Epithelial cell of esophagus (primary cell): ENCODE measurements at regions not wholly inside any gene's neighbourhood (a gene's known extent, or its start where the extent isn't known, plus 50 kb on each side); places are given as distances from the start of the nearest gene placed in this dataset.
A peak's percentile ranks its signal among the peaks of the same experiment; 100 is the strongest.

Experiments used
- DNase-seq: peaks from one replicate; pipeline ENCODE4 v3.0.0; 2010; ENCODE audit warnings: low read depth
- H3K4me3 ChIP-seq: 2 replicates; pipeline ENCODE4 v1.5.1; 2011; ENCODE audit warnings: mild to moderate bottlenecking, low read length, control low read depth
- TF ChIP-seq, protein P1 (sequence below): IDR thresholded peaks from 2 replicates; pipeline ENCODE4 v1.5.1; 2011; ENCODE audit warnings: low read depth, mild to moderate bottlenecking, low read length, control low read depth, inconsistent platforms; ENCODE audit not compliant: insufficient read depth; ENCODE audit errors: missing control alignments

DNA sequence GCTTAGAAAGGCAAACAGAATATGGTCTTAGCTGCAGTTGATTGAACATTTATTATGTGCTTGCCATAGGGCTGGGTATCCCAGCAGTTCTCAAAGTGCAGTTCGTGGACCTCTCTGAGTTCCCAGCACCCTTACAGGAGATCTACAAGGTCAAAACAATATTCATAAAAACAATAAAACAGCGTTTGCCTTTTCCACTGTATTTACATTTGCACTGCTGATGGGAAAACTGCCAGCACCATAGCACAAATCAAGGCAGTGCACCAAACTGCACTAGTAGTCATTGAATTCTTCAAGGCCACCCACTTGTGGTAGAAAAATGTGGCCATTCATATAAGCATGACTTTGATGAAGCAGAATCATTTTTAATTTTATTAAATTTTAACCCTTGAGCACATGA lies 128.1 kb downstream of the CCDC34 start:
- H3K4me3 ChIP-seq = no peak overlapping the region
- DNase-seq = no peak
- TF ChIP-seq, protein P1, sequence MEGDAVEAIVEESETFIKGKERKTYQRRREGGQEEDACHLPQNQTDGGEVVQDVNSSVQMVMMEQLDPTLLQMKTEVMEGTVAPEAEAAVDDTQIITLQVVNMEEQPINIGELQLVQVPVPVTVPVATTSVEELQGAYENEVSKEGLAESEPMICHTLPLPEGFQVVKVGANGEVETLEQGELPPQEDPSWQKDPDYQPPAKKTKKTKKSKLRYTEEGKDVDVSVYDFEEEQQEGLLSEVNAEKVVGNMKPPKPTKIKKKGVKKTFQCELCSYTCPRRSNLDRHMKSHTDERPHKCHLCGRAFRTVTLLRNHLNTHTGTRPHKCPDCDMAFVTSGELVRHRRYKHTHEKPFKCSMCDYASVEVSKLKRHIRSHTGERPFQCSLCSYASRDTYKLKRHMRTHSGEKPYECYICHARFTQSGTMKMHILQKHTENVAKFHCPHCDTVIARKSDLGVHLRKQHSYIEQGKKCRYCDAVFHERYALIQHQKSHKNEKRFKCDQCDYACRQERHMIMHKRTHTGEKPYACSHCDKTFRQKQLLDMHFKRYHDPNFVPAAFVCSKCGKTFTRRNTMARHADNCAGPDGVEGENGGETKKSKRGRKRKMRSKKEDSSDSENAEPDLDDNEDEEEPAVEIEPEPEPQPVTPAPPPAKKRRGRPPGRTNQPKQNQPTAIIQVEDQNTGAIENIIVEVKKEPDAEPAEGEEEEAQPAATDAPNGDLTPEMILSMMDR = no peak

DNA sequence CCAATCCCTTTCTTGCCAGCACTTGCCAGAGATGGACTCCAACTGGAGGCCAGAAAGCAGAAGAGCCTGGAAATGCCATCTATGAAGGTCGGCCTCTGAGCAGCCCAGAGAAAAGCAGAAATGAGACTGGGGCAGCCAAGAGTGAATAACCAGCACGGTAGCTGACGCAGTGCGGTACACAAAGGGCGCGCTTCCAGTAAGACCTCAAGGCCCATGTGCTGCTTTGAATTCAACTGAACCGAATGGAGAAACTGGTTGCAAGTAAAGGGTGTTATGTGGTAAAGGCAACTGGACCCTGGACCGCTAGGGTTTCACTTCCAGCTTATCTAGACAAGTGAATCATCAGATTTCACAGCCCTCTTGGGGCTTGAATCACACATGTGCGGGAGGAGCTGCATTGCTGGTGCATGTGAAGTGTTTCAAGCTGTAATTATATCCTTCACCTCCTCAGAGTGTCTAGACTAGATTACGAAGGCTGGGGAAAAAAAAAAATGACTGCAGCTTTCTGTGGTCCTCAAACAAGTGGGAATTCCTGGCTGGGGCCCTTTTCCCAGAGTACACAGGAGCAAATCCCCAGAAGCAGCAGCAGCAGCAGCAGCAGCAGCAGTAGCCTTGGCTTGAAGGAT lies 128.9 kb downstream of the CCDC34 start:
- no peak overlapping the region for H3K4me3 ChIP-seq
- TF ChIP-seq, protein P1 = peak; percentile 12
- DNase-seq = peak; percentile 83

DNA sequence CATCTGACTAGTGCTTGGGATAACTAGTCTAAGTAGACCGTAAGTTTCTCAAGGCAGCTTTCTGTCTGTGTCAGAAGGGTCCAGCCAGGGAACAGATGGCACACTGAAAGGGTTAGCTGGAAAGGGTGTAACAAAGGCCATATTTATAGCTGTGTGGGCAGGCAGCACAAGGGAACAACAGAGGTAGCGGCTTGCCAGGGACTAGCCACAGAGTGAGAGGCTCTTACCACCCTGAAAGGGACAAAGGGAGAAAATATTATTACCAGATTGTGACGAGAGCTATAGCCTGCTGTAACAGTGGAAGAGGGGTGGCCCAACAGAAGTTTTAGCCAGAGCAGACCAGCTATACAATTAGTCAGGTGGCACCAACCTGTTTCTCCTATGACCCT lies 129.4 kb downstream of the CCDC34 start:
- DNase-seq = no peak
- TF ChIP-seq, protein P1 = no peak
- no peak overlapping the region for H3K4me3 ChIP-seq

DNA sequence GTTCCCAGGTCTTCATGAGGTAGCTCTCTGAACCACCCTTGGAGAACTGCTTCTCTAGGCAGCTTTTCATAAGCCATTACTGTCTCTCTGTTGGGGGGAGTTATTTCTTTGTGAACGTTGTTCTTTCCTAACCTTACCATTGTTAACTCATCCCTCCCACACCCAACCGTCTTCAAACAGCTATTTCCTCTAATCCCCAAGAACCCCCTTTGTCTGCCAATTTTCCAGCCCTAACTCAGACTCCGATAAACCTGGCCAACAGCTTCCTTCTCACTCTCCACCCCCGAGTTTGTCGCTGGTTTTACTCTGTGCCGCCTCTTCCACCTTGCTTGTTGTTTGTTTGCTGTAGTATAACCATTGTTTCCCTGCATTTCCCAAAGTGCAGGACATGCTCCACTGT lies 131.5 kb downstream of the CCDC34 start:
- H3K4me3 ChIP-seq = no peak overlapping the region
- TF ChIP-seq, protein P1 = no peak
- no peak for DNase-seq

DNA sequence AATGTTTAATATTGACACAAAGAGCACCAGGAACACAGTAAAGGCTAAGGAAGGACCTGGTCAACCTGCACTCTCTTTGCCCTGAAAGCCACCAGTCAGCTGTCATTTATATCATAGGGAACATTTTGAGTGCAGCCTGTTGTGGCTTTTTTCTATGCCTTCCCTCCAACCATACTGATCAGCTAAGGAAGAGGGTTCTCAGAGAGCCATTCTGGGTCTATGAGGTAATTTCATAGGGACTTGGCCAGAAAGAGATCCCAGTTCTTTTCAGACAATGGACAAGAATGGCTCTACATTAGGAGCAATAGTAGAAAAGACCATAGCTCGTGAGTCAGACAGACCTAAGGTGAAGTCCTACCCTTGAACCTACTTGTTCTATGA lies 132.8 kb downstream of the CCDC34 start:
- TF ChIP-seq, protein P1 = no peak
- no peak overlapping the region for H3K4me3 ChIP-seq
- no peak for DNase-seq

DNA sequence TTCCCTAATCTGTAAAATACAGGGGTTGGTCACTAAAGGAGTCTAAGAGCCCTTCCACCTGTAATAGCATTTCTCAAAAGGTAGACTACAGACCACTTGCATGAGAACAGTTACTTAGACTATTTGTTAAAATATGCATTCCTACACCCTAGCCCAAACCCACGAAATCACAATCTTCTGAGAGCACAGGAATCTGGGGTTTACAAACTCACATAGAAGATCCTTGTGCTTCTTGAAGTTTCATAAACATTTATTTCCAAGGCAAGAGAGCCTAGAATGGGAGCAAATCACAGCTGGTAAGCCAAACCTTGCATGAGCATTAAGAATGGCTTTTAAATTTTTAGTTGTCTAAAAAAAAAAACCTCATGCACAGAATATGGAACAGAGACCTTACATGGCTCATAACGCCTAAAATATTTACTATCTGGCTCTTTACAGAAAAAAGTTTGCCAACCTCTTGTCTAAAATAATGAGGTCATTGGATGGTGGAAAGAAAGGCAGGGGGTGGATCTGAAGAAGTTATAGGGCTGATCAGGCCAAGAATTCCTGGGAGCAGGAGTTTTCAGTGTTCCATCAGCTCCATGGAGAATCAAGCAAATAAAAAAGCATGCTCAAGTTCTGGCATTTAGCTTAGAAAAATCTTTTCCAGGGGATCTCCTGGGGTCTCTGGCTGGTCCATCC lies 133.4 kb downstream of the CCDC34 start:
- TF ChIP-seq, protein P1 = no peak
- DNase-seq = no peak

DNA sequence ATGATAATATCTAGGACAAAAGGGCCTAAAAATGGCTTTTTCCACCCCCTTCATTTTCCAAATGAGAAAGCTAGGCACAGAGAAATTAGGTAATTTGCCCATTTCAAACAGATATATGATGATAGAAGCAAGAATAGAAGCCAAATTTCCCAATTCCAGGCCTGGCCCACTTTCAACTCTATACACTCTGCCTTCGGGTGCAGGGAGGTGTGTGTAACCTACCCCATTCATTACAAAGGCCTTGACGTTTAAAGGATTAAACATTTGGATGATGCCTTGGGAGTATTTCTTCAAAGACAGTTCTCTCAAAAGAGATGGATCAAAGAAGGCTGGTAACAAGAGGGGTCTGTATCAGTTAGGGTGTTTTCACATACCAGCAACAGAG lies 134.1 kb downstream of the CCDC34 start:
- no peak overlapping the region for H3K4me3 ChIP-seq
- TF ChIP-seq, protein P1 = no peak
- no peak for DNase-seq

More for the DNA sequence above, 133.4 kb downstream of the CCDC34 start:
- H3K4me3 ChIP-seq = no peak overlapping the region
